H9 (cell line): ENCODE measurements at regions not wholly inside any gene's neighbourhood (a gene's known extent, or its start where the extent isn't known, plus 50 kb on each side); places are given as distances from the start of the nearest gene placed in this dataset.

ENCODE experiments used
- DNase-seq: peaks from one replicate; pipeline ENCODE4 v3.0.0-alpha.2; 2017
- H2AFZ ChIP-seq: one replicate; pipeline ENCODE4 v1.6.1; 2013; ENCODE audit warnings: mild to moderate bottlenecking, low read length, control low read depth, moderate library complexity
- H2AK5ac ChIP-seq: 2 replicates; pipeline ENCODE4 v1.6.1; 2013; ENCODE audit warnings: low read length, control low read depth, mixed read lengths; ENCODE audit not compliant: insufficient read length
- H2BK120ac ChIP-seq: one replicate; pipeline ENCODE4 v1.6.1; 2013; ENCODE audit warnings: low read depth, mild to moderate bottlenecking, low read length, control low read depth, inconsistent platforms; ENCODE audit not compliant: poor library complexity, severe bottlenecking
- H2BK12ac ChIP-seq: 2 replicates; pipeline ENCODE4 v1.6.1; 2013; ENCODE audit warnings: low read length, control low read depth, mixed read lengths, low read depth; ENCODE audit not compliant: insufficient read length
- H2BK15ac ChIP-seq: 2 replicates; pipeline ENCODE4 v1.6.1; 2013; ENCODE audit warnings: low read depth, low read length, control low read depth
- H2BK20ac ChIP-seq: one replicate; pipeline ENCODE4 v1.6.1; 2013; ENCODE audit warnings: low read depth, mild to moderate bottlenecking, low read length, control low read depth, inconsistent platforms; ENCODE audit not compliant: poor library complexity, severe bottlenecking
- H2BK5ac ChIP-seq: 2 replicates; pipeline ENCODE4 v1.6.1; 2013; ENCODE audit warnings: low read length, control low read depth, mixed read lengths; ENCODE audit not compliant: insufficient read length
- H3K14ac ChIP-seq: 2 replicates; pipeline ENCODE4 v1.6.1; 2013; ENCODE audit warnings: low read length, control low read depth; ENCODE audit not compliant: insufficient read depth
- H3K18ac ChIP-seq: 2 replicates; pipeline ENCODE4 v1.6.1; 2013; ENCODE audit warnings: low read depth, mild to moderate bottlenecking, mixed read lengths, low read length, control low read depth; ENCODE audit not compliant: insufficient read length
- H3K23ac ChIP-seq: 2 replicates; pipeline ENCODE4 v1.6.1; 2013; ENCODE audit warnings: low read length, control low read depth, mixed read lengths, low read depth; ENCODE audit not compliant: insufficient read length
- H3K23me2 ChIP-seq: 2 replicates; pipeline ENCODE4 v1.6.1; 2013; ENCODE audit warnings: low read depth, mild to moderate bottlenecking, mixed read lengths, low read length, control low read depth; ENCODE audit not compliant: insufficient read length, poor library complexity, severe bottlenecking
- H3K27ac ChIP-seq: 2 replicates; pipeline ENCODE4 v1.5.1; 2013; ENCODE audit warnings: low read length, control low read depth, mixed read lengths, low read depth; ENCODE audit not compliant: insufficient read length
- H3K27me3 ChIP-seq: 2 replicates; pipeline ENCODE4 v1.6.1; 2013; ENCODE audit warnings: low read length, control low read depth, inconsistent platforms; ENCODE audit not compliant: insufficient read depth
- H3K4ac ChIP-seq: 2 replicates; pipeline ENCODE4 v1.6.1; 2013; ENCODE audit warnings: low read depth, mild to moderate bottlenecking, control low read depth, inconsistent platforms, low read length, moderate library complexity
- H3K4me1 ChIP-seq: 2 replicates; pipeline ENCODE4 v1.6.1; 2013; ENCODE audit warnings: low read length, control low read depth, inconsistent platforms; ENCODE audit not compliant: insufficient read depth
- H3K4me2 ChIP-seq: 2 replicates; pipeline ENCODE4 v1.6.1; 2013; ENCODE audit warnings: low read length, control low read depth, mixed read lengths; ENCODE audit not compliant: insufficient read length, insufficient read depth
- H3K56ac ChIP-seq: 2 replicates; pipeline ENCODE4 v1.6.1; 2013; ENCODE audit warnings: low read depth, mild to moderate bottlenecking, mixed read lengths, low read length, control low read depth; ENCODE audit not compliant: insufficient read length
- H3K79me1 ChIP-seq: 2 replicates; pipeline ENCODE4 v1.6.1; 2013; ENCODE audit warnings: low read depth, mild to moderate bottlenecking, moderate library complexity, low read length, control low read depth, inconsistent platforms; ENCODE audit not compliant: insufficient read depth, poor library complexity, severe bottlenecking
- H3K79me2 ChIP-seq: 2 replicates; pipeline ENCODE4 v1.6.1; 2013; ENCODE audit warnings: low read length, control low read depth, inconsistent platforms; ENCODE audit not compliant: insufficient read depth
- H3K9ac ChIP-seq: 2 replicates; pipeline ENCODE4 v1.6.1; 2013; ENCODE audit warnings: low read length, control low read depth, mixed read lengths; ENCODE audit not compliant: insufficient read length; ENCODE audit errors: extremely low read depth
- H3K9me3 ChIP-seq: one replicate; pipeline ENCODE4 v1.6.1; 2013; ENCODE audit warnings: low read depth, low read length, inconsistent platforms; ENCODE audit not compliant: control insufficient read depth
- H3T11ph ChIP-seq: one replicate; pipeline ENCODE4 v1.6.1; 2013; ENCODE audit warnings: mild to moderate bottlenecking, low read length, control low read depth, inconsistent platforms
- H4K20me1 ChIP-seq: one replicate; pipeline ENCODE4 v1.6.1; 2013; ENCODE audit not compliant: control insufficient read depth, insufficient read length, insufficient read depth
- H4K5ac ChIP-seq: 2 replicates; pipeline ENCODE4 v1.6.1; 2013; ENCODE audit warnings: low read depth, mild to moderate bottlenecking, mixed read lengths, low read length, control low read depth; ENCODE audit not compliant: insufficient read length
- H4K8ac ChIP-seq: replicated peaks from 2 replicates; pipeline ENCODE4 v1.6.1; 2013; ENCODE audit warnings: low read length, control low read depth, mixed read lengths, low read depth; ENCODE audit not compliant: insufficient read length
- H4K91ac ChIP-seq: 2 replicates; pipeline ENCODE4 v1.6.1; 2013; ENCODE audit warnings: low read depth, mild to moderate bottlenecking, moderate library complexity, mixed read lengths, low read length, control low read depth; ENCODE audit not compliant: insufficient read length
- H3K27ac Mint-ChIP-seq, 3 experiments: 2 replicates in 2 of 3; 3 replicates in 1 of 3; pipeline ENCODE4 v1.8.0; 2020 to 2021; ENCODE audit warnings: mixed read lengths in 3 of 3, mild to moderate bottlenecking in 1 of 3, moderate library complexity in 1 of 3
- H3K27me3 Mint-ChIP-seq: 2 replicates; pipeline ENCODE4 v1.8.0; 2021; ENCODE audit warnings: low read depth, mild to moderate bottlenecking, moderate library complexity, mixed read lengths
- H3K36me3 Mint-ChIP-seq, 3 experiments: 2 replicates in 2 of 3; 3 replicates in 1 of 3; pipeline ENCODE4 v1.8.0; 2020 to 2021; ENCODE audit warnings: low read depth in 3 of 3, mixed read lengths in 3 of 3; ENCODE audit not compliant: insufficient read depth in 1 of 3
- H3K4me1 Mint-ChIP-seq, 2 experiments: 2 replicates each; pipeline ENCODE4 v1.8.0; 2020; ENCODE audit warnings: mixed read lengths in 2 of 2
- H3K4me3 Mint-ChIP-seq, 2 experiments: 2 replicates in 1 of 2; 3 replicates in 1 of 2; pipeline ENCODE4 v1.8.0; 2020 to 2021; ENCODE audit warnings: mild to moderate bottlenecking in 2 of 2, mixed read lengths in 2 of 2, moderate library complexity in 1 of 2
- H3K9me3 Mint-ChIP-seq, 2 experiments: 2 replicates in 1 of 2; 3 replicates in 1 of 2; pipeline ENCODE4 v1.8.0; 2020; ENCODE audit warnings: mild to moderate bottlenecking in 2 of 2, mixed read lengths in 2 of 2, moderate library complexity in 1 of 2
- WGBS: extraction: QIAGEN DNeasy Blood & Tissue Kit; methylation state at CpG from one replicate; pipeline ENCODE4 v1.1.7; 2013; ENCODE audit warnings: missing lambda C conversion rate, low lambda C conversion rate, mixed read lengths; ENCODE audit not compliant: insufficient read length; ENCODE audit errors: extremely low coverage; 5-methylcytosine and 5-hydroxymethylcytosine counted together
- TF ChIP-seq, protein P1 (sequence below): fragments of 200-600 bp; sonication (generic); conservative IDR thresholded peaks from 3 replicates; pipeline ENCODE4 v1.8.0; 2021; ENCODE audit warnings: antibody characterized with exemption, mild to moderate bottlenecking

GRCh38 chr18:71899707-71900472 is 644.3 kb downstream of the CBLN2 start:
- Histone ChIP-seq H2BK12ac (no peak overlapping the region), H3T11ph (no peak overlapping the region), H3K79me1 (no peaks in the 10 kb centered on the region), H3K79me2 (no peaks in the 10 kb centered on the region), H3K56ac (no peak overlapping the region), H3K27me3 (no peaks in the 10 kb centered on the region), H3K4ac (no peak overlapping the region), H3K4me2 (no peak overlapping the region), H4K91ac (no peak overlapping the region), H4K8ac (no peak overlapping the region), H3K4me1 (no peaks in the 10 kb centered on the region), H3K9ac (no peak overlapping the region), H4K20me1 (no peaks in the 10 kb centered on the region), H4K5ac (no peak overlapping the region), H2AFZ (no peak overlapping the region), H3K23ac (no peak overlapping the region), H2BK15ac (no peak overlapping the region), H3K23me2 (no peaks in the 10 kb centered on the region), H3K9me3 (no peaks in the 10 kb centered on the region), H3K27ac (no peak overlapping the region), H3K14ac (no peak overlapping the region), H2BK120ac (no peak overlapping the region), H3K18ac (no peak overlapping the region), H2AK5ac (no peak overlapping the region), H2BK20ac (no peak overlapping the region), H2BK5ac (no peak overlapping the region)
- TF ChIP-seq, protein P1, sequence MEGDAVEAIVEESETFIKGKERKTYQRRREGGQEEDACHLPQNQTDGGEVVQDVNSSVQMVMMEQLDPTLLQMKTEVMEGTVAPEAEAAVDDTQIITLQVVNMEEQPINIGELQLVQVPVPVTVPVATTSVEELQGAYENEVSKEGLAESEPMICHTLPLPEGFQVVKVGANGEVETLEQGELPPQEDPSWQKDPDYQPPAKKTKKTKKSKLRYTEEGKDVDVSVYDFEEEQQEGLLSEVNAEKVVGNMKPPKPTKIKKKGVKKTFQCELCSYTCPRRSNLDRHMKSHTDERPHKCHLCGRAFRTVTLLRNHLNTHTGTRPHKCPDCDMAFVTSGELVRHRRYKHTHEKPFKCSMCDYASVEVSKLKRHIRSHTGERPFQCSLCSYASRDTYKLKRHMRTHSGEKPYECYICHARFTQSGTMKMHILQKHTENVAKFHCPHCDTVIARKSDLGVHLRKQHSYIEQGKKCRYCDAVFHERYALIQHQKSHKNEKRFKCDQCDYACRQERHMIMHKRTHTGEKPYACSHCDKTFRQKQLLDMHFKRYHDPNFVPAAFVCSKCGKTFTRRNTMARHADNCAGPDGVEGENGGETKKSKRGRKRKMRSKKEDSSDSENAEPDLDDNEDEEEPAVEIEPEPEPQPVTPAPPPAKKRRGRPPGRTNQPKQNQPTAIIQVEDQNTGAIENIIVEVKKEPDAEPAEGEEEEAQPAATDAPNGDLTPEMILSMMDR: no peak
- Mint-ChIP-seq H3K9me3 (no peaks in the 10 kb centered on the region; a peak in 1 of 5 replicates), H3K4me1 (no peaks in the 10 kb centered on the region), H3K27ac (no peak overlapping the region; a peak in 2 of 7 replicates), H3K27me3 (no peaks in the 10 kb centered on the region), H3K4me3 (no peak overlapping the region), H3K36me3 (no peaks in the 10 kb centered on the region)
- DNase-seq: no peak
- no CpG with 5 or more reads among the region's 8 CpGs for WGBS
